GM19452 (cell line): ENCODE measurements at regions not wholly inside any gene's neighbourhood (a gene's known extent, or its start where the extent isn't known, plus 50 kb on each side); places are given as distances from the start of the nearest gene placed in this dataset.

Source experiments
- ATAC-seq: cut with Tn5 transposase; IDR thresholded peaks from one replicate; pipeline ENCODE4 v1.9.1; 2021; ENCODE audit not compliant: unreplicated experiment

- ATAC-seq, result no peak
Observed at GRCh38 chr12:92206011-92206410, 60.4 kb upstream of the BTG1 start.

DNA sequence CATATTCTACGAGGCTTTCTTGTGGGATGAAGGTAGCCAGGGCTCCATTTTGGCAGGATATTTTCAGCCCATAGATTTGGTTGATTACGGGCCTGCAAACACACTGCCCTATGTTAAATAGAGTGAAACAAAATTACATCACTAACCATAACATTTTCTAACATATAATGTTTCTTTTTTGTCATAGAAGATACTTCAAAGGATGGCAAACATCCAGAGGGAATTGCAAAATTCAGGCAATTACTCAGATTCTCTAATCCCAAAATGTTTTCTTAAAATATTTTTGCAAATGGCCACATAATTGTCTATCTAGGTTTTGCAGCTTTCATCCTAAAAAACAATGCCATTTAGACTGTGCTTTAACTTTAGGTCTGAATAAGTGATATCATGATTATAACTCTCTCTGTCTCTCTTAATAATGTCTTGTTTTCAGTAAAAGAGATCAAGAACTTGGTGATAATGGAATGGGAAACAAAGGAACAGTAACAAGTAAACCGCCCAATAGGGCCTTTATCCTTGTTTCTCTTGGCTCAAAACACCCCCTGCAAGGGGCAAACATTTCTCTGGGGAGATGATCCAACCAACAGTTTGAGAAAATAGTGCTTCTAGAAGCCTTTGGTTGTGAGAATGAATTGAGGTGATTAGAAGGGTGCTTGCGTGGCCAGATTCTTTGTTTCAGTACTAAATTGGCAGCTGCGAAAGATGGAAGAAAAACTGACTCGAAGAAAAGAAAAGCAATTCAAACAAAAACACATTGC, 54.4 kb upstream of the BTG1 start:
- no peak for ATAC-seq

DNA sequence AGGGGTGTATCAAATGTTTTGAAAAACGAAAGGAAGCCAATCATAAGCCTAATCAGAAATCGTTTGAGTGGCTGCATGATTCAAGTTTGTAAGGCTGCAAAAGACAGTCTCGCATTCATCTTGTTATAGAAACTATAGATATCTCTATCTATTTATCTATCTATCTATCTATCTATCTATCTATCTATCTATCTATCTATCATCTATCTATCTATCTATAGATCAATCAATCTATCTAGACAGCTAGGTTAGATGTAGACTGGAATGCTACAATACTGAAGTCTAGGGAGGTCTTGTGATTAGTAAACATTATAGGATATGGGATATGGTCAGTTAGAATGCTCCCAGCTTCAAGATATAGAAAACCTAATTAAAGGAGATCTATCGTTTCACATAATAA, 52.2 kb upstream of the BTG1 start:
- no peak for ATAC-seq

- ATAC-seq, result no peak
Observed at GRCh38 chr12:92196368-92196767, 50.7 kb upstream of the BTG1 start.
